ENCODE measurements at regions not wholly inside any gene's neighbourhood (a gene's known extent, or its start where the extent isn't known, plus 50 kb on each side); places are given as distances from the start of the nearest gene placed in this dataset.
"Not testable (repeated sequence)": the region's sequence is repeated elsewhere in the genome, so short reads cannot be mapped to it uniquely, and the experiment has no call there.

GRCh38 chr5:12660279-12661107 is 756.2 kb upstream of the CTNND2 start:
- not testable (repeated sequence) for DNase-seq (ENCODE audit: low read depth)

GRCh38 chr5:12659686-12660085 is 755.4 kb upstream of the CTNND2 start:
- DNase-seq (ENCODE audit: low read depth): no peak

GRCh38 chr5:12658871-12659446 is 754.7 kb upstream of the CTNND2 start:
- no peak for DNase-seq (ENCODE audit: low read depth)

- not testable (repeated sequence) for DNase-seq (ENCODE audit: low read depth)
Measured at GRCh38 chr5:12657914-12658474, 753.7 kb upstream of the CTNND2 start.

GRCh38 chr5:12655675-12656074 is 751.4 kb upstream of the CTNND2 start:
- DNase-seq (ENCODE audit: low read depth): no peak

GRCh38 chr5:12652201-12652600 is 748.0 kb upstream of the CTNND2 start:
- DNase-seq (ENCODE audit: low read depth): no peak

- DNase-seq (ENCODE audit: low read depth): no peak
Measured at GRCh38 chr5:12648558-12648957, 744.3 kb upstream of the CTNND2 start.

- no peak for DNase-seq (ENCODE audit: low read depth)
Measured at GRCh38 chr5:12647613-12648012, 743.4 kb upstream of the CTNND2 start.

GRCh38 chr5:12645582-12645981 is 741.3 kb upstream of the CTNND2 start:
- DNase-seq (ENCODE audit: low read depth): no peak

- DNase-seq (ENCODE audit: low read depth): peak; percentile 46
Measured at GRCh38 chr5:12636209-12636608, 732.0 kb upstream of the CTNND2 start.

- no peak for DNase-seq (ENCODE audit: low read depth)
Measured at GRCh38 chr5:12626556-12626955, 722.3 kb upstream of the CTNND2 start.

- no peak for DNase-seq (ENCODE audit: low read depth)
Measured at GRCh38 chr5:12625667-12626263, 721.5 kb upstream of the CTNND2 start.

- DNase-seq (ENCODE audit: low read depth): no peak
Measured at GRCh38 chr5:12624776-12625560, 720.7 kb upstream of the CTNND2 start.

GRCh38 chr5:12623408-12623807 is 719.2 kb upstream of the CTNND2 start:
- DNase-seq (ENCODE audit: low read depth): no peak

- DNase-seq (ENCODE audit: low read depth): no peak
Measured at GRCh38 chr5:12616093-12616492, 711.8 kb upstream of the CTNND2 start.

GRCh38 chr5:12615141-12615820 is 711.0 kb upstream of the CTNND2 start:
- DNase-seq (ENCODE audit: low read depth): peak; percentile 75

- peak; percentile 5 for DNase-seq (ENCODE audit: low read depth)
Measured at GRCh38 chr5:12614608-12615007, 710.4 kb upstream of the CTNND2 start.

- no peak for DNase-seq (ENCODE audit: low read depth)
Measured at GRCh38 chr5:12611132-12611531, 706.9 kb upstream of the CTNND2 start.

- not testable (repeated sequence) for DNase-seq (ENCODE audit: low read depth)
Measured at GRCh38 chr5:12607817-12608216, 703.6 kb upstream of the CTNND2 start.

- no peak for DNase-seq (ENCODE audit: low read depth)
Measured at GRCh38 chr5:12592228-12592627, 688.0 kb upstream of the CTNND2 start.

GRCh38 chr5:12586406-12586805 is 682.2 kb upstream of the CTNND2 start:
- DNase-seq (ENCODE audit: low read depth): no peak

All from M059J (cell line).